K562 (cell line): ENCODE measurements at regions not wholly inside any gene's neighbourhood (a gene's known extent, or its start where the extent isn't known, plus 50 kb on each side); places are given as distances from the start of the nearest gene placed in this dataset.
A peak's percentile ranks its signal among the peaks of the same experiment; 100 is the strongest.

Source experiments
- ATAC-seq: fragments of 200-7000 bp; cut with Tn5 transposase; 3 replicates; pipeline ENCODE4 v1.9.1; 2020; ENCODE audit warnings: moderate library complexity
- BruUV-seq: library from RNA; stranded (reverse); fragments of 400-500 nt; replicated peaks from 2 replicates; lab custom pipeline; 2021; lab: Mats Ljungman, UMichigan
- CTCF ChIA-PET: fragments of 300-600 bp; formaldehyde crosslinking; extraction: SDS; loops from one replicate; lab custom pipeline; 2021; ENCODE audit warnings: low intra/inter-chr PET ratio; lab: Yijun Ruan, JAX
- POLR2A ChIA-PET: fragments of 300-600, 350-650 bp; sonication (Branson Sonifier 250); formaldehyde crosslinking; extraction: SDS; loops from one replicate; lab custom pipeline; 2021; ENCODE audit warnings: antibody characterized with exemption, inconsistent platforms; lab: Yijun Ruan, JAX
- DNase-seq, 4 experiments: peaks; one replicate each; pipeline versions ENCODE4 v3.0.0 to v3.0.0-alpha.2; 2011 to 2018; ENCODE audit warnings: low spot score in 3 of 4, mixed read lengths in 3 of 4; ENCODE audit errors: extremely low read depth in 1 of 4
- FAIRE-seq: peaks from 2 replicates; lab custom pipeline; 2011; peaks lifted over from hg19 to GRCh38; lab: Jason Lieb, UNC
- H2AFZ ChIP-seq: 2 replicates; pipeline ENCODE4 v1.6.0; 2011; ENCODE audit warnings: low read depth, low read length, control low read depth, inconsistent platforms
- H3K27ac ChIP-seq: fragments of 200-600 bp; 3 replicates; pipeline ENCODE4 v1.8.0; 2011; ENCODE audit warnings: low read depth, mild to moderate bottlenecking, control low read depth, inconsistent platforms, low read length, moderate library complexity, mixed read lengths; ENCODE audit errors: extremely low read depth
- H3K27me3 ChIP-seq, 2 experiments: fragments of 300-600 bp in 1 of 2; 2 replicates in 1 of 2; 3 replicates in 1 of 2; pipeline versions ENCODE4 v1.6.0 to v1.8.0; 2011; ENCODE audit warnings: inconsistent platforms in 2 of 2, low read length in 2 of 2, mild to moderate bottlenecking in 1 of 2, mixed read lengths in 1 of 2, moderate library complexity in 1 of 2; ENCODE audit not compliant: control insufficient read depth in 2 of 2, insufficient read depth in 2 of 2
- H3K36me3 ChIP-seq: fragments of 300-600 bp; 3 replicates; pipeline ENCODE4 v1.8.0; 2011; ENCODE audit warnings: mild to moderate bottlenecking, low read length, inconsistent platforms; ENCODE audit not compliant: control insufficient read depth, insufficient read depth
- H3K4me1 ChIP-seq, 2 experiments: fragments of 200-600 bp in 1 of 2; replicated peaks in 1 of 2; 2 replicates in 1 of 2; 3 replicates in 1 of 2; pipeline versions ENCODE4 v1.5.1 to v1.8.0; 2011; ENCODE audit warnings: inconsistent platforms in 2 of 2, low read length in 2 of 2, mild to moderate bottlenecking in 1 of 2, mixed read lengths in 1 of 2, moderate library complexity in 1 of 2; ENCODE audit not compliant: control insufficient read depth in 2 of 2, insufficient read depth in 2 of 2
- H3K4me2 ChIP-seq: 2 replicates; pipeline ENCODE4 v1.6.1; 2011; ENCODE audit warnings: low read length, control low read depth, inconsistent platforms, mixed read lengths; ENCODE audit not compliant: insufficient read depth
- H3K4me3 ChIP-seq: fragments of 200-600 bp; sonication (generic), shearing (Covaris generic); 2 replicates; pipeline ENCODE4 v1.5.1; 2016; ENCODE audit warnings: control low read depth, inconsistent platforms
- H3K79me2 ChIP-seq: fragments of 200-600 bp; 3 replicates; pipeline ENCODE4 v1.8.0; 2011; ENCODE audit warnings: low read length, inconsistent platforms; ENCODE audit not compliant: control insufficient read depth, insufficient read depth
- H3K9ac ChIP-seq, 2 experiments: 2 replicates each; pipeline versions ENCODE4 v1.6.0 to v1.6.1; 2011; ENCODE audit warnings: low read depth in 2 of 2, low read length in 2 of 2, control low read depth in 1 of 2, inconsistent platforms in 1 of 2, mild to moderate bottlenecking in 1 of 2, mixed read lengths in 1 of 2; ENCODE audit not compliant: insufficient read depth in 1 of 2
- H3K9me1 ChIP-seq: one replicate; pipeline ENCODE4 v1.6.0; 2011; ENCODE audit warnings: inconsistent platforms, mild to moderate bottlenecking, low read length, moderate library complexity; ENCODE audit not compliant: control insufficient read depth, insufficient read depth
- H3K9me3 ChIP-seq: replicated peaks from 2 replicates; pipeline ENCODE4 v1.5.1; 2011; ENCODE audit warnings: low read depth, low read length, inconsistent platforms; ENCODE audit not compliant: control insufficient read depth, insufficient read depth
- H4K20me1 ChIP-seq: replicated peaks from 2 replicates; pipeline ENCODE4 v1.6.1; 2011; ENCODE audit warnings: low read length, inconsistent platforms, mixed read lengths; ENCODE audit not compliant: control insufficient read depth, insufficient read depth
- GTF2F1 ChIP-seq: IDR thresholded peaks from 2 replicates; pipeline ENCODE4 v1.6.1; 2011; ENCODE audit warnings: low read depth, low read length, improper control_type of control experiment
- TFE3 ChIP-seq: fragments of 450-650 bp; formaldehyde crosslinking; IDR thresholded peaks from 2 replicates; pipeline ENCODE4 v1.4.0; 2020; ENCODE audit warnings: mild to moderate bottlenecking, mixed read lengths
- ZNF224 ChIP-seq: sonication (generic); formaldehyde crosslinking; IDR thresholded peaks from 2 replicates; pipeline ENCODE4 v1.8.0; 2022; ENCODE audit warnings: mild to moderate bottlenecking, missing genetic modification reagents
- WGBS: fragments of 100-300 bp; shearing (Covaris generic); methylation state at CpG from one replicate; pipeline ENCODE4 v1.1.6; 2016; ENCODE audit warnings: low coverage, mixed read lengths; ENCODE audit not compliant: insufficient coverage; ENCODE audit errors: missing lambda C conversion rate; 5-methylcytosine and 5-hydroxymethylcytosine counted together
- in situ Hi-C: fragments of 300-500 bp; cut with MboI; formaldehyde crosslinking; loops from 4 replicates; pipeline ENCODE4 v1.15.0; 2018; ENCODE audit warnings: inconsistent platforms, mixed read lengths
- intact Hi-C: fragments of 100-400 bp; cut with micrococcal nuclease; formaldehyde crosslinking; loops from 2 replicates; pipeline ENCODE4 v1.14.2; 2022

- 1% methylated on average over 7 of the region's 7 CpGs for WGBS
- H3K27me3 ChIP-seq, result peaks cover 0 to 4% of the 10 kb centered on the region in 2 experiments; a peak in 1 of 5 replicates
- H3K4me1 ChIP-seq, result no peaks in the 10 kb centered on the region
- intact Hi-C loops, result no loop called here
- POLR2A ChIA-PET, result no interaction called here
- H3K79me2 ChIP-seq, result no peaks in the 10 kb centered on the region
- ATAC-seq (no peak), FAIRE-seq (no peak), DNase-seq (no peak)
- BruUV-seq, result no TSS peak
- in situ Hi-C loops, result no loop called here
- H4K20me1 ChIP-seq, result no peaks in the 10 kb centered on the region
- TF ChIP-seq TFE3 (CRISPR knock-in tag), result peak; percentile 56
- no peak for TF ChIP-seq GTF2F1
- peak; percentile 94 for TF ChIP-seq ZNF224 (CRISPR knock-in tag)
- no peaks in the 10 kb centered on the region for H3K36me3 ChIP-seq
- 0 out of 2 replicates have a peak, but pooled peaks cover 2% of the 10 kb centered on the region for H3K9me3 ChIP-seq
- CTCF ChIA-PET, result no interaction called here
- H3K27ac ChIP-seq, result no peak overlapping the region
- H2AFZ ChIP-seq, result no peak overlapping the region
- no peak overlapping the region for H3K4me2 ChIP-seq
- H3K9me1 ChIP-seq, result no peaks in the 10 kb centered on the region
- no peak overlapping the region for H3K4me3 ChIP-seq
- H3K9ac ChIP-seq, result no peak overlapping the region
Observed at GRCh38 chr5:173423452-173424117, 95.4 kb upstream of the STC2 start.
